GM18505 (cell line): ENCODE measurements at regions not wholly inside any gene's neighbourhood (a gene's known extent, or its start where the extent isn't known, plus 50 kb on each side); places are given as distances from the start of the nearest gene placed in this dataset.

ENCODE experiments used
- ATAC-seq: cut with Tn5 transposase; IDR thresholded peaks from one replicate; pipeline ENCODE4 v1.9.1; 2021; ENCODE audit not compliant: unreplicated experiment
- POLR2A ChIP-seq: IDR thresholded peaks from 4 replicates; pipeline ENCODE4 v1.6.1; 2011; ENCODE audit warnings: borderline replicate concordance; ENCODE audit not compliant: insufficient read depth, insufficient read length; ENCODE audit errors: extremely low read depth

DNA sequence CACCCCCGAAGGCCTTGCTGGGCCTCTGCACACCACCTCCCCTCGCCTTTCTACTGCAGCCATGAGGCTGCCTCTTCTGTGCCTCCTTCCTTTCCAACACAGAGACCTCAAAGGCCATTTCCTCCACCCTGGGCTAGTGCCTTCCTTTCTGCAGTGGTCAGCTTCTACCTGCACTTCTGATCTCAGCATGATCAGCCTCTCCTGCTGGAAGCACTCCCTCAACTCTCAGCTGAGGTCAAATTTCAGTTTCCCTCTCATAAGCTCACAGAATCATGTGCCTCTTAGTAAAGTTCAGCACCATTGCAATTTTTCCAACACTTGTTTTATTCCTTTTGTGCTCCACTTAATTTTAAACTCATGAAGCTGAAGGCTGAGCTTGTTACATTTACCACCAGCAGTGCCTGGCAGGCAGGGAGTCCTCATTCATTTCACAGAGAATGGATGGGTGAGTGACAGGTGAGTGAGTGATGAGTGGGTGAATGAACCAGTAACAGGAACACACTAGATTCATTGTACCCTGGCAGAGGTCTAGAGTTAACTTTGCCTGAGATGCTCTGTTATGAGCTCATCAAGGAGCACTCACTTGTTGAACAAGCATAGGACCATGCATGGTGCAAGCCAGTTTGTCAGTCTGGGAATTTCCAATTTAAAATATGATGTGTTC lies 124.0 kb upstream of the PRSS58 start:
- ATAC-seq = no peak
- TF ChIP-seq POLR2A = no peak

DNA sequence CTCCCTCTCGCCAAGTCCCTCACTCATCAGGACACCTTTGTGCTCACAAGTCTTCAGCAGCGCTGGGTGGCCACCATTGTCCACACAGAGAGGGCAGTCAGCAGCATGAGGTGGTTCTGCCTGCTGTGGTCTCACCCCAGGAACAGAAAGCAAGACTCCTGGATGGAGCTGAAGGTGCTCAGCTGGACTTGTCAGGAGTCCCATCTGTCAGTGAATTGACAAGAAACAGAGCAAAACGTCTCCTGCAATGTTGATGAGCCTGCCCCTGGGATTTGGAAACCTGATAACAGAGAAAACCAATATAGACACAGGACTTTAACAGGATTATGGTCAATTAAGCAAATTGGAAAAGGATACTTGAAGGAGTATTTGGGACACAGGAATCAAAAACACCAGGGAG lies 122.2 kb upstream of the PRSS58 start:
- ATAC-seq = no peak
- no peak for TF ChIP-seq POLR2A

- TF ChIP-seq POLR2A = no peak
- ATAC-seq = no peak
These were observed 121.5 kb upstream of the PRSS58 start for GRCh38 chr7:142379201-142379885.

DNA sequence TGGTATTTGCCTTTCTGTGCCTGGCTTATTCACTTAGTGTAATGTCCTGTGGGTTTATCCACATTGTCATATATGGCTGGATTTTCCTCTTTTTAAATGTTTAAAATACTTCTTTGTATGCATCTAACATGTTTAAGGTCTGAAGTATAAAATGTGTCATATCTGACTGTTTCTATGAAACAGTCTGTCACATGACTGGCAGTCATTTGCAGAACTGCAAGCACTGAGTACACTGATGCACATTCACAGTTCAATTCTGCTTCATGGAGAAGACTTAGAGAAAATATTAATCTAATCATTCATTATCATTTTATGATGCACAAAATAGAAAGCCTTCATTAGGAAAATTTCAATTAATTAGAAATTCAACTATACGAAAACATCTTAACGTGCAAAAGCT lies 119.7 kb upstream of the PRSS58 start:
- no peak for TF ChIP-seq POLR2A
- no peak for ATAC-seq

GRCh38 chr7:142376356-142376997 lies 118.6 kb upstream of the PRSS58 start:
- ATAC-seq = no peak

GRCh38 chr7:142375710-142376313 lies 118.0 kb upstream of the PRSS58 start:
- no peak for TF ChIP-seq POLR2A
- ATAC-seq = no peak

More at GRCh38 chr7:142376356-142376997, 118.6 kb upstream of the PRSS58 start:
- TF ChIP-seq POLR2A = no peak

GRCh38 chr7:142372727-142373126 lies 114.9 kb upstream of the PRSS58 start:
- ATAC-seq = no peak
- TF ChIP-seq POLR2A = no peak

GRCh38 chr7:142371586-142372377 lies 113.9 kb upstream of the PRSS58 start:
- ATAC-seq = no peak
- TF ChIP-seq POLR2A = no peak

DNA sequence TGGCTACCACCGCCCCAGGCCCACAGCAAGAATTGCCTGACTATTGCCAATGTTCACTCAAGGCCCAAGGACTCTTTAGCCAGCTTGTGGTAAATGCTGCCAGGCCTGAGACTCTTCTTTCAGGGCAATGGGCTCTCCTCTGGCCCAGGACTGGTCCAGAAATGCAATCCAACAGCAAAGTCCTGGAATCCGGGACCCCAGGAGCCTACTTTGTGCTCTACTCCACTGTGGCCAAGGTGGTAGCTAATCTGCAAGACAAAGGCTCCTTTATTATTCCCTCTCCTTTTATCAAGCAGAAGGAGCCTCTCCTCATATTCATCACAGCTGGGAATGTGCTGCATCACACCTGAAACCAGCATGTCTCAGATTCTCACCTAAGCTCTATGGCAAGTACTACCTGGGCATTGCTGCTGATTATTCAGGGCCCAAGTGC lies 107.6 kb upstream of the PRSS58 start:
- no peak for ATAC-seq
- TF ChIP-seq POLR2A = no peak

- TF ChIP-seq POLR2A = no peak
- no peak for ATAC-seq
These were observed 106.7 kb upstream of the PRSS58 start for GRCh38 chr7:142364551-142364950.

GRCh38 chr7:142362349-142362748 lies 104.5 kb upstream of the PRSS58 start:
- no peak for ATAC-seq
- no peak for TF ChIP-seq POLR2A

DNA sequence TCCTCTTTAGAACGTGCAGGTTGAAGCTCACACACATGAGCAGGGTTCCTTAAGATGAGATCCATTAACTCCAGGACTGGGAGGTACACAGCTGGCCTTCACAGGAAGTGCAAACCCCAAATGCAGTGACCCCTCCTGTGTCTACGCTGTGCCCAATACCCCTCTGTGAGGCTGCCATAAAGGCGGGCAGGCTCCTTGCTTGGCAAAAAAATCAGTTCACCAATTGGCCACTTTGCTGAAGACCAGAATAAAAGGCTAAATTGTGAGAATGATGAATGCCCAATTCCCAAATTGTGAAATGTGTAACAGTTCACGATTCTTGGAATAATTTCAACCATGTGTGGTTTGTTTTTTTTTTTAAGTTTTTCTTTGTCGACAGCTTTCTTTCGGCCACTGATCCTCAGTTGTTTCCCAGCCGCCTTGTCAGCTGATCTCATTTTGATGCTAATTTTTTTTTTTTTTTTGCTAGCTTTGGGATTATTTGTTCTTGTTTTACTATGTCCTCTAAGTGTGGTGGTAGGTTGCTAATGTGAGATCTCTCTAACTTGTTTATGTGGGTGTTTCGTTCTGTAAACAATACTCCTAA lies 101.9 kb upstream of the PRSS58 start:
- no peak for ATAC-seq
- TF ChIP-seq POLR2A = no peak

DNA sequence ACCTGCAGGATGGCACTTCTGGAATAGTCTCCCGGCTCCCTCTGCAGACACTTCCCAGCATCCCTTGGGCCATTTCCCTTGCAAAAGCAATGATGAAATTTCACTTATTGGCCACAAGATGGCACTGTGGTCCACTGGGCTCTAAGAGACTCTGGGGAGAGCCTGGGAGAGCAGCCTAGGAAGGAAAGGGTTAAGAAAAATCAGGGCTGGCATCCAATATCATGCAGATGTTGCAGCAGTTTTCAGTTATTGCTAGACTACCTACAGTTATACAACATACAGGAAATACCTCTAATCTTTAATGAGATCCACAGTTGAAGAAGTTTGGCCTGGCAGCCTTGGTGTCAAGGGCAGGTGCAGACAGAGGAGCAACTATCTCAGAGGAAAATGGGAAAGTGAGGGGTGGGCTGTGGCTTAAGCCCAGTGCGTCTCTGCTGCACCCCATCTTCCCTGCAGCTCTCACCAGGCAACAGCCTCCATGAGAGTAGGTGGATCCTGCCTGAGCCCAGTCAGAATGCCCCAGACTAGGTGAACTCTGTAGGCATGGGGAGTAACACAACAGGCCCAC lies 100.2 kb upstream of the PRSS58 start:
- TF ChIP-seq POLR2A = no peak

GRCh38 chr7:142356166-142356565 lies 98.3 kb upstream of the PRSS58 start:
- TF ChIP-seq POLR2A = no peak
- no peak for ATAC-seq

More for the DNA sequence above, 100.2 kb upstream of the PRSS58 start:
- no peak for ATAC-seq
